SK-N-SH treated with all-trans-retinoic acid at 6 μM for 48 hours (cell line): ENCODE measurements at regions not wholly inside any gene's neighbourhood (a gene's known extent, or its start where the extent isn't known, plus 50 kb on each side); places are given as distances from the start of the nearest gene placed in this dataset.

Source experiments
- CSDC2 ChIP-seq: fragments of 250-450 bp; sonication (Bioruptor Pico); IDR thresholded peaks from 2 replicates; pipeline ENCODE4 v1.5.0; 2020; ENCODE audit warnings: mild to moderate bottlenecking, moderate library complexity
- ESRRG ChIP-seq: fragments of 250-450 bp; sonication (Bioruptor Pico); IDR thresholded peaks from 2 replicates; pipeline ENCODE4 v1.6.1; 2021; ENCODE audit warnings: mild to moderate bottlenecking
- ISL1 ChIP-seq: fragments of 250-450 bp; sonication (Bioruptor Pico); IDR thresholded peaks from 2 replicates; pipeline ENCODE4 v2.1.2; 2022; ENCODE audit warnings: mild to moderate bottlenecking, moderate library complexity
- OSR1 ChIP-seq: fragments of 250-450 bp; sonication (Bioruptor Pico); IDR thresholded peaks from 2 replicates; pipeline ENCODE4 v1.8.0; 2022; ENCODE audit warnings: moderate library complexity, mild to moderate bottlenecking, inconsistent platforms
- RARB ChIP-seq: fragments of 250-450 bp; sonication (Bioruptor Pico); IDR thresholded peaks from 2 replicates; pipeline ENCODE4 v1.8.0; 2021; ENCODE audit warnings: mild to moderate bottlenecking, moderate library complexity
- TCF4 ChIP-seq: fragments of 250-450 bp; sonication (Bioruptor Pico); IDR thresholded peaks from 2 replicates; pipeline ENCODE4 v1.8.0; 2021; ENCODE audit warnings: mild to moderate bottlenecking, moderate library complexity, borderline replicate concordance
- TOX ChIP-seq: fragments of 250-450 bp; sonication (Bioruptor Pico); IDR thresholded peaks from 2 replicates; pipeline ENCODE4 v1.8.0; 2021; ENCODE audit warnings: mild to moderate bottlenecking, moderate library complexity, borderline replicate concordance
- ZFP3 ChIP-seq: fragments of 250-450 bp; sonication (Bioruptor Pico); IDR thresholded peaks from 2 replicates; pipeline ENCODE4 v1.5.0; 2020; ENCODE audit warnings: mild to moderate bottlenecking, moderate library complexity
- ZFP30 ChIP-seq: fragments of 450-650 bp; formaldehyde crosslinking; IDR thresholded peaks from 2 replicates; pipeline ENCODE4 v1.5.0; 2022; ENCODE audit warnings: mild to moderate bottlenecking, moderate library complexity
- TF ChIP-seq, protein P1 (sequence below): fragments of 250-450 bp; sonication (Bioruptor Pico); IDR thresholded peaks from 2 replicates; pipeline ENCODE4 v1.8.0; 2020; ENCODE audit warnings: mild to moderate bottlenecking, moderate library complexity, borderline replicate concordance
- TF ChIP-seq, protein P2 (sequence below): fragments of 250-450 bp; sonication (Bioruptor Pico); IDR thresholded peaks from 2 replicates; pipeline ENCODE4 v1.5.1; 2021; ENCODE audit warnings: mild to moderate bottlenecking, moderate library complexity
- TF ChIP-seq, protein P3 (sequence below): fragments of 250-450 bp; sonication (Bioruptor Pico); IDR thresholded peaks from 2 replicates; pipeline ENCODE4 v1.5.0; 2020; ENCODE audit warnings: mild to moderate bottlenecking, moderate library complexity

DNA sequence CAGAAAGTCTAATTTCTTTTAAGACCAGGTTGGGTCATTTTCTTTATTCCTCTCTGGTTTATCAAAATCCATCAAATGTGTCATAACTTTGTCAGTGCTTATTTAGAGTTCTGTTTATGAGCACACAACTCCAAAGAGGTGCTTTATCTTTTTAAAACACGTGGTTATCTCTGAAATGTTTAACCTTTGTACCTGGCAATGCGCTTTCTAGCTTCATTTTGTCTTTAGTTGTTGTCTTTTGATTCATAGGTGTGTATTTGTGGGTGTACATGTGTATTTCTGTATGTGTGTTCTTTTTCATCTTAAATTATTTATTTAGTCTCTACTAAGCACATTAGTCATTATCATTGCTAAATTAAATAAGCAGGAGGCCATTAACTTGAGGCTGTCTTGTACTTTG is 251.4 kb downstream of the JRKL start:
- TF ChIP-seq, protein P1, sequence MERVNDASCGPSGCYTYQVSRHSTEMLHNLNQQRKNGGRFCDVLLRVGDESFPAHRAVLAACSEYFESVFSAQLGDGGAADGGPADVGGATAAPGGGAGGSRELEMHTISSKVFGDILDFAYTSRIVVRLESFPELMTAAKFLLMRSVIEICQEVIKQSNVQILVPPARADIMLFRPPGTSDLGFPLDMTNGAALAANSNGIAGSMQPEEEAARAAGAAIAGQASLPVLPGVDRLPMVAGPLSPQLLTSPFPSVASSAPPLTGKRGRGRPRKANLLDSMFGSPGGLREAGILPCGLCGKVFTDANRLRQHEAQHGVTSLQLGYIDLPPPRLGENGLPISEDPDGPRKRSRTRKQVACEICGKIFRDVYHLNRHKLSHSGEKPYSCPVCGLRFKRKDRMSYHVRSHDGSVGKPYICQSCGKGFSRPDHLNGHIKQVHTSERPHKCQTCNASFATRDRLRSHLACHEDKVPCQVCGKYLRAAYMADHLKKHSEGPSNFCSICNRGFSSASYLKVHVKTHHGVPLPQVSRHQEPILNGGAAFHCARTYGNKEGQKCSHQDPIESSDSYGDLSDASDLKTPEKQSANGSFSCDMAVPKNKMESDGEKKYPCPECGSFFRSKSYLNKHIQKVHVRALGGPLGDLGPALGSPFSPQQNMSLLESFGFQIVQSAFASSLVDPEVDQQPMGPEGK, result no peak
- TF ChIP-seq ISL1 (CRISPR knock-in tag), result no peak
- no peak for TF ChIP-seq CSDC2 (CRISPR knock-in tag)
- TF ChIP-seq, protein P2, sequence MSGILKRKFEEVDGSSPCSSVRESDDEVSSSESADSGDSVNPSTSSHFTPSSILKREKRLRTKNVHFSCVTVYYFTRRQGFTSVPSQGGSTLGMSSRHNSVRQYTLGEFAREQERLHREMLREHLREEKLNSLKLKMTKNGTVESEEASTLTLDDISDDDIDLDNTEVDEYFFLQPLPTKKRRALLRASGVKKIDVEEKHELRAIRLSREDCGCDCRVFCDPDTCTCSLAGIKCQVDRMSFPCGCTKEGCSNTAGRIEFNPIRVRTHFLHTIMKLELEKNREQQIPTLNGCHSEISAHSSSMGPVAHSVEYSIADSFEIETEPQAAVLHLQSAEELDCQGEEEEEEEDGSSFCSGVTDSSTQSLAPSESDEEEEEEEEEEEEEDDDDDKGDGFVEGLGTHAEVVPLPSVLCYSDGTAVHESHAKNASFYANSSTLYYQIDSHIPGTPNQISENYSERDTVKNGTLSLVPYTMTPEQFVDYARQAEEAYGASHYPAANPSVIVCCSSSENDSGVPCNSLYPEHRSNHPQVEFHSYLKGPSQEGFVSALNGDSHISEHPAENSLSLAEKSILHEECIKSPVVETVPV (CRISPR knock-in tag), result no peak
- TF ChIP-seq, protein P3, sequence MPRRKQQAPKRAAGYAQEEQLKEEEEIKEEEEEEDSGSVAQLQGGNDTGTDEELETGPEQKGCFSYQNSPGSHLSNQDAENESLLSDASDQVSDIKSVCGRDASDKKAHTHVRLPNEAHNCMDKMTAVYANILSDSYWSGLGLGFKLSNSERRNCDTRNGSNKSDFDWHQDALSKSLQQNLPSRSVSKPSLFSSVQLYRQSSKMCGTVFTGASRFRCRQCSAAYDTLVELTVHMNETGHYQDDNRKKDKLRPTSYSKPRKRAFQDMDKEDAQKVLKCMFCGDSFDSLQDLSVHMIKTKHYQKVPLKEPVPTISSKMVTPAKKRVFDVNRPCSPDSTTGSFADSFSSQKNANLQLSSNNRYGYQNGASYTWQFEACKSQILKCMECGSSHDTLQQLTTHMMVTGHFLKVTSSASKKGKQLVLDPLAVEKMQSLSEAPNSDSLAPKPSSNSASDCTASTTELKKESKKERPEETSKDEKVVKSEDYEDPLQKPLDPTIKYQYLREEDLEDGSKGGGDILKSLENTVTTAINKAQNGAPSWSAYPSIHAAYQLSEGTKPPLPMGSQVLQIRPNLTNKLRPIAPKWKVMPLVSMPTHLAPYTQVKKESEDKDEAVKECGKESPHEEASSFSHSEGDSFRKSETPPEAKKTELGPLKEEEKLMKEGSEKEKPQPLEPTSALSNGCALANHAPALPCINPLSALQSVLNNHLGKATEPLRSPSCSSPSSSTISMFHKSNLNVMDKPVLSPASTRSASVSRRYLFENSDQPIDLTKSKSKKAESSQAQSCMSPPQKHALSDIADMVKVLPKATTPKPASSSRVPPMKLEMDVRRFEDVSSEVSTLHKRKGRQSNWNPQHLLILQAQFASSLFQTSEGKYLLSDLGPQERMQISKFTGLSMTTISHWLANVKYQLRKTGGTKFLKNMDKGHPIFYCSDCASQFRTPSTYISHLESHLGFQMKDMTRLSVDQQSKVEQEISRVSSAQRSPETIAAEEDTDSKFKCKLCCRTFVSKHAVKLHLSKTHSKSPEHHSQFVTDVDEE (CRISPR knock-in tag), result no peak
- no peak for TF ChIP-seq TOX
- TF ChIP-seq RARB (CRISPR knock-in tag), result no peak
- no peak for TF ChIP-seq ZFP3 (CRISPR knock-in tag)
- TF ChIP-seq ZFP30 (CRISPR knock-in tag), result no peak
- TF ChIP-seq TCF4 (CRISPR knock-in tag), result no peak
- no peak for TF ChIP-seq OSR1
- TF ChIP-seq ESRRG (CRISPR knock-in tag), result no peak
